ENCODE measurements at regions not wholly inside any gene's neighbourhood (a gene's known extent, or its start where the extent isn't known, plus 50 kb on each side); places are given as distances from the start of the nearest gene placed in this dataset.

GRCh38 chr2:41662461-41662860 lies 385.4 kb upstream of the PKDCC start:
- TF ChIP-seq, protein P1, sequence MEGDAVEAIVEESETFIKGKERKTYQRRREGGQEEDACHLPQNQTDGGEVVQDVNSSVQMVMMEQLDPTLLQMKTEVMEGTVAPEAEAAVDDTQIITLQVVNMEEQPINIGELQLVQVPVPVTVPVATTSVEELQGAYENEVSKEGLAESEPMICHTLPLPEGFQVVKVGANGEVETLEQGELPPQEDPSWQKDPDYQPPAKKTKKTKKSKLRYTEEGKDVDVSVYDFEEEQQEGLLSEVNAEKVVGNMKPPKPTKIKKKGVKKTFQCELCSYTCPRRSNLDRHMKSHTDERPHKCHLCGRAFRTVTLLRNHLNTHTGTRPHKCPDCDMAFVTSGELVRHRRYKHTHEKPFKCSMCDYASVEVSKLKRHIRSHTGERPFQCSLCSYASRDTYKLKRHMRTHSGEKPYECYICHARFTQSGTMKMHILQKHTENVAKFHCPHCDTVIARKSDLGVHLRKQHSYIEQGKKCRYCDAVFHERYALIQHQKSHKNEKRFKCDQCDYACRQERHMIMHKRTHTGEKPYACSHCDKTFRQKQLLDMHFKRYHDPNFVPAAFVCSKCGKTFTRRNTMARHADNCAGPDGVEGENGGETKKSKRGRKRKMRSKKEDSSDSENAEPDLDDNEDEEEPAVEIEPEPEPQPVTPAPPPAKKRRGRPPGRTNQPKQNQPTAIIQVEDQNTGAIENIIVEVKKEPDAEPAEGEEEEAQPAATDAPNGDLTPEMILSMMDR (IDR thresholded peaks at IDR 0.05 in 8 of 11, conservative IDR thresholded peaks at IDR 0.05 in 3 of 11) = no peak
- TF ChIP-seq POLR2AphosphoS5 (IDR thresholded peaks at IDR 0.05) (no peak), POLR2A (IDR thresholded peaks at IDR 0.05) (no peak)
